Prostate gland (tissue), 2 donors: ENCODE measurements at regions not wholly inside any gene's neighbourhood (a gene's known extent, or its start where the extent isn't known, plus 50 kb on each side); places are given as distances from the start of the nearest gene placed in this dataset.

ENCODE experiments used
- DNase-seq: peaks from one replicate; pipeline ENCODE4 v3.0.0-alpha.2; 2019; ENCODE audit warnings: low spot score
- H3K27ac ChIP-seq, 2 donors: fragments of 200-600 bp; sonication (generic); 2 replicates each; pipeline ENCODE4 v1.5.1; 2017 to 2019
- H3K27me3 ChIP-seq: fragments of 200-600 bp; sonication (generic); replicated peaks from 2 replicates; pipeline ENCODE4 v1.5.1; 2019; ENCODE audit not compliant: insufficient read depth
- H3K36me3 ChIP-seq, 2 donors: fragments of 200-600 bp; sonication (generic); 1 replicate in 1 of 2; 2 replicates in 1 of 2; pipeline versions ENCODE4 v1.5.1 to v1.8.1; 2017 to 2019
- H3K4me1 ChIP-seq: fragments of 200-600 bp; sonication (generic); replicated peaks from 2 replicates; pipeline ENCODE4 v1.5.1; 2019
- H3K4me3 ChIP-seq, 2 donors: fragments of 200-600 bp; sonication (generic); 2 replicates each; pipeline ENCODE4 v1.5.1; 2017 to 2019
- H3K9me3 ChIP-seq: fragments of 200-600 bp; sonication (generic); 2 replicates; pipeline ENCODE4 v1.5.1; 2017
- POLR2A ChIP-seq: fragments of 450-650 bp; IDR thresholded peaks from one replicate; pipeline ENCODE4 v1.6.1; 2016; ENCODE audit warnings: antibody characterized with exemption, mild to moderate bottlenecking
- POLR2AphosphoS5 ChIP-seq: sonication (generic); formaldehyde crosslinking; IDR thresholded peaks from one replicate; pipeline ENCODE4 v1.6.1; 2017; ENCODE audit warnings: antibody characterized with exemption
- WGBS: methylation state at CpG from one replicate; pipeline ENCODE4 v1.1.5; 2018; 5-methylcytosine and 5-hydroxymethylcytosine counted together
- intact Hi-C: fragments of 100-400 bp; cut with DNase I; formaldehyde crosslinking; loops from one replicate; pipeline ENCODE4 v1.14.2; 2022
- TF ChIP-seq, protein P1 (sequence below), 4 experiments: fragments of 200-600 bp in 2 of 4; fragments of 450-650 bp in 2 of 4; sonication (generic) in 2 of 4; IDR thresholded peaks; 1 replicate in 3 of 4; 2 replicates in 1 of 4; pipeline ENCODE4 v1.5.1; 2016 to 2019; ENCODE audit warnings: antibody characterized with exemption in 4 of 4, mild to moderate bottlenecking in 2 of 4, moderate library complexity in 2 of 4

GRCh38 chr13:31967155-31967554, 64.4 kb upstream of the FRY start:
- Histone ChIP-seq H3K4me3 (no peak overlapping the region), H3K4me1 (no peaks in the 10 kb centered on the region), H3K36me3 (no peaks in the 10 kb centered on the region), H3K9me3 (no peaks in the 10 kb centered on the region), H3K27me3 (no peaks in the 10 kb centered on the region), H3K27ac (no peak overlapping the region)
- intact Hi-C loops = no loop called here
- no peak for TF ChIP-seq POLR2AphosphoS5
- TF ChIP-seq POLR2A = no peak
- TF ChIP-seq, protein P1, sequence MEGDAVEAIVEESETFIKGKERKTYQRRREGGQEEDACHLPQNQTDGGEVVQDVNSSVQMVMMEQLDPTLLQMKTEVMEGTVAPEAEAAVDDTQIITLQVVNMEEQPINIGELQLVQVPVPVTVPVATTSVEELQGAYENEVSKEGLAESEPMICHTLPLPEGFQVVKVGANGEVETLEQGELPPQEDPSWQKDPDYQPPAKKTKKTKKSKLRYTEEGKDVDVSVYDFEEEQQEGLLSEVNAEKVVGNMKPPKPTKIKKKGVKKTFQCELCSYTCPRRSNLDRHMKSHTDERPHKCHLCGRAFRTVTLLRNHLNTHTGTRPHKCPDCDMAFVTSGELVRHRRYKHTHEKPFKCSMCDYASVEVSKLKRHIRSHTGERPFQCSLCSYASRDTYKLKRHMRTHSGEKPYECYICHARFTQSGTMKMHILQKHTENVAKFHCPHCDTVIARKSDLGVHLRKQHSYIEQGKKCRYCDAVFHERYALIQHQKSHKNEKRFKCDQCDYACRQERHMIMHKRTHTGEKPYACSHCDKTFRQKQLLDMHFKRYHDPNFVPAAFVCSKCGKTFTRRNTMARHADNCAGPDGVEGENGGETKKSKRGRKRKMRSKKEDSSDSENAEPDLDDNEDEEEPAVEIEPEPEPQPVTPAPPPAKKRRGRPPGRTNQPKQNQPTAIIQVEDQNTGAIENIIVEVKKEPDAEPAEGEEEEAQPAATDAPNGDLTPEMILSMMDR (IDR thresholded peaks at IDR 0.05) = peak in 1 of 4 experiments; percentile 32
- WGBS = 90% methylated on average over 1 of the region's 1 CpG
- DNase-seq = no peak

DNA sequence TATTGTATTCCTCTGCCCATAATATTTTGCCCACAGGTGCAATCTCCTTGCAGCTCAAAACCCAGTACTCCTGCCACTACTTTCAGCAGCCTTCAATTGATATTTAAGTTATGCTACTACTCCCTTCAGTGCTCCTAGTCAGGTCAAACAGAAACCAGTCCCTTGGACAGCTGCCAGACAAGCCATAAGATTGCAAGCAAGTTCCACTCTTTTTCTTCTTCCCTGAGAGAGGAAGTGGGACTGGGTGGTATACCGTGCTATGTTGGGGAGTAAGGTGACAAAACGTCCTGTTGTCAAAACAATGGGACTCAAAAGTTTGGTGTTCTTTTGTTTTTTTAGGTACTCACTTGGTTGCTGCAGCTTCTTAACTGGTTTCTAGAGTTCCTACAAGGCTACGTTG, 63.1 kb upstream of the FRY start:
- Histone ChIP-seq H3K9me3 (no peaks in the 10 kb centered on the region), H3K27ac (no peak overlapping the region), H3K27me3 (no peaks in the 10 kb centered on the region), H3K4me3 (no peak overlapping the region), H3K36me3 (no peaks in the 10 kb centered on the region), H3K4me1 (no peaks in the 10 kb centered on the region)
- 58% methylated on average over 3 of the region's 3 CpGs for WGBS
- TF ChIP-seq POLR2AphosphoS5 (no peak), POLR2A (no peak)
- TF ChIP-seq, protein P1 (IDR thresholded peaks at IDR 0.05) = no peak
- DNase-seq = no peak
- intact Hi-C loops = no loop called here

- intact Hi-C loops = no loop called here
- H3K27ac ChIP-seq = no peak overlapping the region
These were observed 61.2 kb upstream of the FRY start for GRCh38 chr13:31970231-31970930.

GRCh38 chr13:31972453-31972852, 59.1 kb upstream of the FRY start:
- H3K27me3 ChIP-seq = no peaks in the 10 kb centered on the region
- intact Hi-C loops = no loop called here
- TF ChIP-seq, protein P1 (IDR thresholded peaks at IDR 0.05) = no peak
- no peak for TF ChIP-seq POLR2AphosphoS5
- no peak for TF ChIP-seq POLR2A
- H3K36me3 ChIP-seq = no peaks in the 10 kb centered on the region
- H3K9me3 ChIP-seq = no peaks in the 10 kb centered on the region
- no peak overlapping the region for H3K4me3 ChIP-seq
- no peak for DNase-seq
- no peaks in the 10 kb centered on the region for H3K4me1 ChIP-seq
- WGBS = 86% methylated on average over 2 of the region's 2 CpGs
- H3K27ac ChIP-seq = no peak overlapping the region

More at GRCh38 chr13:31970231-31970930, 61.2 kb upstream of the FRY start:
- WGBS = 32% methylated on average over 3 of the region's 3 CpGs
- no peaks in the 10 kb centered on the region for H3K27me3 ChIP-seq
- TF ChIP-seq POLR2A (no peak), POLR2AphosphoS5 (no peak)
- TF ChIP-seq, protein P1 (IDR thresholded peaks at IDR 0.05) = no peak
- H3K4me1 ChIP-seq = no peaks in the 10 kb centered on the region
- H3K36me3 ChIP-seq = no peaks in the 10 kb centered on the region
- H3K9me3 ChIP-seq = no peaks in the 10 kb centered on the region
- no peak overlapping the region for H3K4me3 ChIP-seq
- no peak for DNase-seq

- Histone ChIP-seq H3K36me3 (no peaks in the 10 kb centered on the region), H3K27ac (no peak overlapping the region), H3K4me1 (no peaks in the 10 kb centered on the region), H3K27me3 (no peaks in the 10 kb centered on the region), H3K4me3 (no peak overlapping the region), H3K9me3 (no peaks in the 10 kb centered on the region)
- 52% methylated on average over 3 of the region's 3 CpGs for WGBS
- intact Hi-C loops = no loop called here
- TF ChIP-seq POLR2AphosphoS5 (no peak), POLR2A (no peak)
- TF ChIP-seq, protein P1 (IDR thresholded peaks at IDR 0.05) = no peak
- no peak for DNase-seq
These were observed 53.6 kb upstream of the FRY start for GRCh38 chr13:31978021-31978420.
